NCI-H510A (cell line): ENCODE measurements at regions not wholly inside any gene's neighbourhood (a gene's known extent, or its start where the extent isn't known, plus 50 kb on each side); places are given as distances from the start of the nearest gene placed in this dataset.
A peak's percentile ranks its signal among the peaks of the same experiment; 100 is the strongest.

Experiments
- DNase-seq: peaks from one replicate; lab custom pipeline; 2025; lab: John Stamatoyannopoulos, UW

DNA sequence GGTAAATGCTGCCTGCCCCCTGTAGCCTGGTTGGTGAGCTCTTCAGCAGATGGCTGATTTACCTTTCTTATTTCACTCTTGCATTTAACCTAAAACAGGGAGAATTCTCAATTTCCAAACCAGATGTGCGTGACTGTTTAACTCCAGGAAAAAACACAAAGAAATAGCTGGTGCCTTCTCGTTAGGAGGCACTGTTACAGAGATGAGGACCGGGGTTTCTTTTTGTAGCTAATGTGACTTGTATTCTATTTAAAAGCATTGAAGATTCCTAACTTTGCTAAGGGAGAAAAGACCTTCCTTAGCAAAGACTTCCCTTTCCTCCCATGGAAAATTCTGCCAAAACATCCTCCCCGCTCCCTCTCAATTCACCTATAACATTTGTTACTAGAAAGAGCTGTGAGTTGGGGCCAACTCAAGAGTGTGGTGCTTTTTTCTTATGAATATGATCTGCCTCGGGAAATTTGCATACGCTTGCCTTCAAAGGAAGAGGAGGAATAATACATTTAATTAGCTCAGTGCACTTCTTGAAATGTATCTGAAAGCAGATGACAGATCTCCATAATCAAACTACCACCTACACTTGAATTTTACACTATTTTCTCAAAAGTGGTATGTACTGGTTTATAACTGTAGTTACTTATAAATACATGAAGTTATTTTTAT is 102.0 kb upstream of the ARID2 start:
- DNase-seq, result no peak

DNA sequence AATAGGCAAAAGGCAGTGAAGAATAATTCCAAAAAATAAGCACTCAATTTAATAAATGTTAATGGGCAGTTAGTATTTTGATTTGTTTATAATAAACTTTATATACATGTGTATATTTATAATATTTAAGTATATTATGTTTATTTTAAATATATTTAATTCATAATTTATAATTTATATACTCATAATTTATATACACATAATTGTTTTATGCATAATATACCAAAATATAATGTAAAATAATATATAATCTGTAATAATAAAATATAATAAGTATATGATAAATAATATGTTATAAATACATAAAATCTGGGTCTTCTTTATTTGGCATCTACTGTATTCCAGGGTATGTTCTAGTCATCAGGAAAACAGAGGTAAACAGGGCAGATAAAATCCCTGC is 100.2 kb upstream of the ARID2 start:
- no peak for DNase-seq

DNA sequence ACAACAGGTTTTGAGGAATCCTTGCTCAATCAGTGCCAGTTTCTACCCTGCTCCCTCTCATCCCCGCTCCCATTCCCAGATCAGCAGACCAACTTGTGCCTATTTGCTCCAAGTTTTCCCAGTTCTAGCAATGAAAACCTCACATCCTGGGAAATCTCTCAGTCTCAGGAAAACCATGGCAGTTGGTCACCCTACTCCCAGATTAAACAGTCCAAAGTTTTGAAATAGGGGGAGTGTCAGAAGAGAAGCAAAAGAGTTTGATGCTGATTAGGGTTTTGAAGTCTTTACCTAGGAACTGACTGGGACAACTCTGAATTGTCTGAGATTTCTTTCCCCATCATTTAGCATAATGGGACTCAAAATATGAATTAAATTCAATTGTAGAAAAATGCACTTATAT is 95.8 kb upstream of the ARID2 start:
- DNase-seq, result no peak

DNA sequence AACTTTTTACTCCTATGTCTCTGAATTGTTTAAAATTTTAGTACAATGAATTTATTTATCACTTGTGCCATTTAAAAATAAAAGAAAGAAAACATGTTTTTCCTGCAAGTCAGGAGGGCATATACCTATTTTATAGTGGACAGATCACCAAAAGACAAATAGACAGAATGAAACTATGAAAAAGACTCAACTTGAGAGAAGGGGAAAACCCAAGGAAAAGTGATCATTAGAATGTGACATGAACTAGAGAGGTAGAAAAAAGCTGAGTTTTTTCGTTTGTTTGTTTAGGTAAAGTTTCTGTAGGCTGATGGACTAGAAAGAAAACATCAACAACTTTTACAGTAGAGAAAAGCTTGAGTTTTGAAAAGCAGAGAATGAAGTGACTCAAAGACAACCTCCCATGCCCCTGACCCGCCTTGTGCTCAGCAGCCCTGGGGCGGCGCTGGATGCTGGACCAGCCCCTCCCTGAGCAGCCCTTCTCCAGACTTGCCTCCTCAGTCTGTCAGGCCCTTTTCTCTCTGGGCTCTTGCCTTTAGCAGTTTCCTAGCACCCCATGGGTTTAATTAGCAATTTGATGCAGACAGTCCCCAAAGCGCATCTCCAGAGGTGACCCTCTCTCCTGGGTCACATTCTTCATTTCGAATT is 95.1 kb upstream of the ARID2 start:
- no peak for DNase-seq

DNA sequence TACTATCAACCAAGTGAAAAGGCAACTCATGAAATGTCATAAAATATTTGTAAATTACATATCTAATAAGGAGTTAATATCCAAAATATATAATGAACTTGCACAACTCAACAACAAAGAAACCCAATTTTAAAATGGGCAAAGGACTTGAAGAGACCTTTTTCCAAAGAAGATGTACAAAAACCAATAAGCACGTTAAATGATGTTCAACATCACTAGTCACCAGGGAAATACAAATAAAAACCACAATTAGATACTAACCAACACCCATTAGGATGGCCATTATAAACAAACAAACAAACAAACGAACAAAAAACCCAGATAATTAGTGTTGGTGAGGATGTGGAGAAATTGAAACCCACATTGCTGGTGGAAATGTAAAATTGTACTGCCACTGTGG is 92.3 kb upstream of the ARID2 start:
- no peak for DNase-seq

DNA sequence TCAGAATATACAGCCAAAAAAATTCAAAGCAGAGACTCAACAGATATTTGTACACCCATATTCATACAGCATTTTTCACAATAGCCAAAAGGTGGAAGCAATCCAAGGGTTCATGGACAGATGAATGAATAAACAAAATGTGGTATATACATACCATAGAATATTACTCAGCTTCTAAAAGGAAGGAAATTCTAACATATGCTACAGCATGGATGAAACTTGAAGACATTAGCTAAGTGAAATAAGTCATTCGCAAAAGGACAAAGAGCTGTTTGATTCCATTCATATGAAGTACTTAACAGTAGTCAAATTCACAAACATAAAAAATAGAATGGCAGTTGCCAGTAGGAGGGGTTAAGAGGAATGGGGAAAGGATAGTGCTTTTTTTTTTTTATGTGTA is 91.8 kb upstream of the ARID2 start:
- no peak for DNase-seq

DNA sequence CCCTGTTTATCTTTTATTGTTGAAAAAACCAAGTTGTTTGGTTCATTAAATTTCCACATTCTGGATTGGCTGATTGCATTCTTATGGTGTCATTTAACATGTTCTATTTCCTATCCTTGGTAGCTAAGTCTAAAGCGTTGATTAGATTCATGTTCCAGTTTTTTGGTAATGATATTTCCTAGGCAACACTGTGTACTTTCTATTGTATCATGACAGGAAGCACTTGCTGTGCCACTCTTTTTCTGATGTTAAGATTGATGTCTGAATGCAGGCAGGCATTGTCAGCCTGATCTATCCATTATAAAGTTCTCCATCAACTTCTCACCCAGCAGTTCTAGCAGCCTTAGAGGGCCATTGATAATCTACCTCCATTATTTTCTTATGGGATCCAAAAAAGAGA is 91.1 kb upstream of the ARID2 start:
- no peak for DNase-seq

DNA sequence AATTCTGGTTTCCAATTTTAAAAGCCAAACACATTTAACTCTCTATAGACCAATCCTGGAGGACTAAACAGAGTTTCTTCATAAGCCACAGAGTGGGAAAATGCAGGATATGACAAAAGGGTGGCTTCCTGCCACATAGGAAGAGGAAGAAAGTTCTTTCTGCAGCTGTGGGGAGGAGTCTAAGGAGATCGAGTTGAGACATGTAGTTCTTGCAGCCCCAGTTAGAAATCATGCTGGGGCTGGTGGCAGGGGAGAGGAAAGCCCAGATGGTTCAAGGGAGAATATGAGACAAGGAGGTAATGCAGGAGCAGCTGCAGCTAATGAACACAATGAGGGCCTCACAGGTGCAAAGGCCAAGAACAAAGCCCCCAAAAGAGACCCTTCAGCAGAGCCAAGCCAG is 85.0 kb upstream of the ARID2 start:
- DNase-seq, result no peak

DNA sequence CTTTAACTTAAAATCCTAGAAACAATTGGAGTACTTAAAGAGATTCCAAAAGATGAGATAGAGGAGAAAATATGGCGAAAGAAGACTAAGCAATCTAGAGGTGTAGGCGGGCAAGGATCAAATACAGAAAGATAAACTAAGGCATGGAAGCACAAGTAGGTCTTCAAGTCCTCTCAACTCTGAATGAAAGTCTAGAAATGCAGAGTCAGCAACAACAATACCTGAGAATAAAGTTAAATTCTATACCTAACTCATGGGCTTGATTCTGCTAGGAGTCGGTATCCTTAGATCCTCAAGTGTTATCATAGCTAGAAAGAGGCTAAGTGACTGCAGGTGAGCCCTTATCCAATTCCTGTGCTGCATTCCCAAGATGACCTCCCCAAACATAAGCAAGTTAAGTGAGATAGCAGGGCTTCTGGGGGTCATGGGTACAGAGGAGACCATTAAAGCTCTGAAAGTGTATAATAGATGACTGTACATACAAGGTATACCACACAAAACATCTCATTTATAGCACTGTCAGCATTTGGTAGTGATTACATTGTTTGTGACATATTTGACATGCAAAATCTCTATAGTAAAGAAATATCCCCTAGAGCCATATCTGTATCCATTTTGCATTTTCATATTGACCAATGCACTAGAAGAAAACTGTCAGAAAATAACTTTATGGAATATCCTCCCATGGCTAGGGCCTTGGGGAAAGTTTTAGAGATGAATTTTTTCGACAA is 82.5 kb upstream of the ARID2 start:
- DNase-seq, result no peak

DNA sequence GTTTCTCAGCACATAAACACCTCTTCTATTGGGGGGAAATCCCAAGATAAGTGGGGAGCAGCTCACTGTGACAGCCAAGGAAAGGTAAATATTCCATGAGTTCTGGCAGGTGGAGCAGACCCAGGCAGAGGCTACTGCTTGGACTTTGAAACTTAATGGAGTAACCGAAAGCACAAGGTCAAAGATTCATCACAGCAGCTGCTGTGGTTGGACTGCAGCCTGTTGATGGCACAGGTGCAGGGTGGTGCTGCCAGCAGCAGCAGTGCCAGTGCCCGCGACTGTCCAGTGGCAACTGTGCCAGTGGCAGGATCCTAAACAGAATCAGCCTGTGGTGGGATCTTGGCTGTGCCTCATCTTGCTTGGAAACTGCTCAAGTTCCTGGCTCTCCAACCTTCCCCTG is 81.4 kb upstream of the ARID2 start:
- DNase-seq, result no peak

DNA sequence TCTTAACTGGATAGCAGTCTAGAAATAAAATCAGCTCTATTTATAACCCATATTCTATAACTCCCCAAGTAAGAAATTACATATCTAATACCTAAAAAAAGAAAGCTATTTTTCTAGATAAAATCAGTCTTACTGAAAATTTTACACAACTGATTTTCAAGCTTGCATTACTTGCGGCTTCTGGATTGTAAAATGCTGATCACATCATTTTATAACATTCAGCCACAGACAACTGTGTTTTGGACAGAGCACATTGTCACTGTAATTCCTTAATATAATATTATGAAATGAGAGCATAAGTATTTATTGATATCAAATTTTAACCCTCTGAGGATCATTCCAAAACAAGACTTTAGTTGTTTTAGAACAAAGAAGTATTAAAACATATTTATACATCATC is 78.5 kb upstream of the ARID2 start:
- DNase-seq, result no peak

DNA sequence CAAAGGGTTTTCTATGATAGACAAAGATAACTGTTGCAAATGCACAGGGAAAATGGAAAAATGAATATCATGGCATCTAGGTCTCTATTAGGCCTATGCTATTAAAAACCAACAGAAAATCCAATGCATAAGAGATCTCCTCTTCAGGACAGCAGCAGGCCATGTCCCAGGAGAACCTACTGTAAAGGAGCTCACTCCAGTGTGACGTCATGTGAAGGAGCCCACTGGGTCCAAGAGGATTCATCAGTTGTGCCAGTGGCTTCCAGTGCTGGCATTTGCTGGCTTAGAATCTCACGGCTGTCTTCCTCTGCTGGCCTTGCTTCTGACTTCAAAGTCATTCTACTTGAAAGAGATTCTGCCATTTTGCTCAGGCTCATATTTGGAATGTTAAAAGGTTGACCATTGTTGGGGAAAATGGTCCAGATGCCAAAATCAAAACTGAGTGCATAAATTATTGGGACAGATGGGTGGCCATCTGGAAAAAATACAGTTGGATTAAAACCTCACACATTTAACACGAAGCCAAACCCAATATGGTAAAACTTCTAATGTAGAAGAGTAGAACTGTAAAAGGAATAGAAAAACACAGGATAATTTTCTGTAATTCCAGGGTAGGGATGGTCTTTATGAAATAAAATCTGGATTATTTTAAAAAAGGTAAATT is 75.4 kb upstream of the ARID2 start:
- DNase-seq, result no peak

DNA sequence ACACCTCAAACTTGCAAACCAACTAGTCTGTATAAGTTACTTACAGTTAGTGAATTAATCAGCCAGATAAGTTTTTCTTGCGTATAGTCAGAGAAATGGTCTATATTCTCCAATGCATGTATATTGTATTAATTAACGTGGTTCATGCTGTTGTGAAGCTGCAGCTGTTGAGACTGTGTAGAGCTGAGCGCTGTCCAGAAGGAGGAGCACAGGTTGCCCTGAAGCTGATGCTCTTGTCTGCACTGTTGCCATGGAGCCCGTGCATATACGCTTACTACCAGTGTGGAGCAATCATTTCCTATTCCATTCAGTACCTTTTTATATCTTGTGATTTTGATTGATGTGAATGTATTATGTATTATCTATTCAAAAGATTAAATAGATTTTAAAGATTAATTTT is 74.3 kb upstream of the ARID2 start:
- peak; percentile 30 for DNase-seq

DNA sequence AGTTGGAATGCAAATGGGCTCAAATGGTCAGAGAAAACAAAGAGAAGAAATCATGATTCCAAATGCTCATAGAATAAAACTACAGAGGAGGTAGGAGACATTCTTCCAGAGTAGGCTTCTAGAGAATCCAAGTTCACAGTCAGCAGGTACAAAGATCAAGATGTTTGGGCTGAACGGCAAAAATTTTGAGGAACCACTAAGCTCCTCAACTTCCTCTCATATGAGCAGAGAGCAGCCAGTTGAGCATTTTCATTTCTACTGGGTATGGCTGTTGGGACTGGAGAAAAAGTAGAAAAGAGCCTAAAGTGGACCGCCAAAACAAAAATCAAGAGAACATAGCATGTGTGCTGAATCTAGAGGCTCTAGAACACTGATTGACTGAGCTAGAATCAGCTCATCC is 73.8 kb upstream of the ARID2 start:
- DNase-seq, result no peak

DNA sequence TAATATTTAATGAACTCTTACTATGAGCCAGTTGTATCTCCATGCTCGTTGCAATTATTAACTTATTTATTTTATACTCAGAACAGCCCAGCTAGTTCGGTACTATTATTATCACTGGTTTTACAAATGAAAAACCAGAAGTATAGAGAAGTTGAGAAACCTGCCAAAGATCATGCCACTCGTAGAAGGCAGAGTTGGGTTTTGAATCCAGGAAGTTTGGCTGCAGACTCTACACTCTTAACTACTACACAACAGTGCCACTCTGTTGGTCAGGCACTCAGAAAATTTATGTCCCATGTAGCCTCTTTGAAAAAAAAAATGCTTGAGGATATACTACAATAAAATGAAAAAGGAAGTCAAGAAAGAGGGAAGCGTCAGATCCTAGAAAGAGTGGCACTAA is 71.5 kb upstream of the ARID2 start:
- DNase-seq, result no peak

DNA sequence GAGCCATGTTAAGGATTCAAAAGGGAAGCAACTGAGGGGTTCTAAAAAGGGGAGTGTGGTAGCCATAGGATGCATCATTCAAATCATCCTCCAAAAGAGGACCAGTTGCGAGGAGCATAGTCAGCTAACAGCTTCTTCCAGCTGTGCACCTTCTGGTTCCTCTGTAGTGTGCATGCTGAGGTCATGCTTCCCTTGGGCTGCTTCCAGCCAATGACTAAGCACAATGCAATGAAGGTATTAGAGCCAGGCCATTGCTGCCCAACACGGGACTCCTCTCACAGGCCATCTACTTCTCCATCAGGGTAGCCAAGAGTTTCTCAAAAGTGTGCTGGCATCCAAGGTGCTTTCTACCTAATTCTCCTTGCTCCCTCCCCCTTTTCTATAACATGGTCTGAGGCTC is 69.2 kb upstream of the ARID2 start:
- no peak for DNase-seq

DNA sequence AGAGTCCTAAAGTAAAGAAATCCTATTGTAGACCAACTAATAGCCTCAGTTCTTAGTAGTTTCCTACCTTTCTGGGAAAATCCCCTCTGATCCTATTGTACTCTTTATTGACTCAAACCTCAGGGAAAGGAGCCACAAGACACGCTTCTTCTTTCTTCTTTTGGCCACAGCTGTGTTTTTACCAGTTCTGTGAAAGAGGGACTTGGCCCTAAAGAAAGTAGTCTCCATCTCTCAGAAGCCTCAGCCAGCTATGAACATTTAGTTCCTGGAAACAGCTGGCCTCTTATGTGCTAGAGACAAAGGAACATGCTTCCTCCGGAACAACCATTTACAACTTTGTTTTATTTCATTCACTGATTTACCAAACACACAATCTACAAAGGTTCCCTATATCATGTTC is 66.1 kb upstream of the ARID2 start:
- DNase-seq, result no peak

DNA sequence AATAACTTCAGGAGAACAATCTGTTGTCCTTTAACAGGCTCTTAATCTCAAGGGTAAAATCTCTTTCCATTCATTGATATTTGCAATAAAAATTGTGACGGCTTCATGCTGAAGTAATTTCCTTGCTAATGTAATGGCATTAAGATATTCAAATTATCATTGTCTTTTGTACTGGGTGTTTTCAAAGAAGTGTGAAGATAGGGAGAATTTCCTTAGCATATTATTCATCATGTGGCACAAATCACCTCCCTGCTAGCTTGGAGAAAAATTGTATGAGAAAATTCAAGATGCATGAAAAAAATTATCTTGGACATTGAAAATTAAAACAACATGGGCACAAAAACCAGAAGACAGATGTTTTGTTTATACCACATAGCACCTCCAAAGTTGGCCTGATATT is 63.6 kb upstream of the ARID2 start:
- no peak for DNase-seq

DNA sequence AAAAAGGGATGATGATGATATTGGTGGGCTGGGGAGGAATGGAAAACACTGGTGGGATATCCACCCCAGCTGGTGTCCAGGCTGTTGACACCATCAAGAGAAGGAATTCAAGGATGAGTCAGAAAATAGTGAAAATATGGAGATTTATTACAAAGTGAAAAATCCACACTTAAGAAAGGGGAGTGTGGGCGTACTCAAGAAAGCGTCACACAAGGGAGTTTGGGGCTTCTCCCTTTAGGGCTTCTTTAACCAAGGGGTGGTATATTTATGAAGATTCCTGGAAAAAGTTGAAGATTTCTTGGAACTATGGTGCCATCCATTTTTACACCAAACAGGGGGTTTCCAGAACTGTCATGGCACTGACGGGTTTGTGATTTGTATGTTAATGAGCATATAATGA is 63.1 kb upstream of the ARID2 start:
- DNase-seq, result no peak

DNA sequence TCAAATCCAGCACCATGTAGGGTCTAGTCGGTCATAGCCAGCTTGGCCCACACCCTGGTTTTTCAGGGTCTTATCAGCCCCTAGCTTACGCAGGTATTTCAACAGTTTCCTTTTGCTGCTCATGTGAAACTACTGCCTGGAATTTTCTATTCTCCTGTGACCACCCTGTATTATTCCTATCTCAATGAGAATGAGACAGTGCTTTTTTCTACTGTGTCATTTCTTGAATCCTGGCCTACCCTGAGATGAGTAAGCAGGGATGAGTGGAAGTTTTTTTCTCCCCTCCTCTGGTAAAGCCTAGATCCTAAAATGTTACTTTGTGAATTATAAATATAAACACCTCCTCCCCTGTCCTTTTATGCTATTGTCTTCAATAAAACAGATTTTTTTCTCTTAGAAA is 62.7 kb upstream of the ARID2 start:
- DNase-seq, result no peak

DNA sequence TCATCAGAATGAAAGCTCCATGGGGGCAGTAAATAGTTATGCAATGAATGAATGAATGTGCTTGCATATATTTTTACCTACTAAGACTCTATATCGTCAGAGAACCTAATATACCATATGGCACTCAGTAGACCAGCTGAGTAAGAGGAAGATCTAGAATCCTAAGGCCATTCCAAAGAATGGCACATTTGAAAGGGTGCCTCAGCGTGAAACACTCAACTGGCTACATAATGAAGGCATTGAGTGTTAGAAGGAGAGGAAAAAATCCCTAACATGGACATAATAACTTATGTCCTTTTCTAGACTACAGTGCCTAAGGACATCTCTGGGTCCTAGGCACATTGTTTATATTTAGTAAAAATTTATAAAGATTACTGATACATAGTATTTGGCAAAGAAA is 61.7 kb upstream of the ARID2 start:
- DNase-seq, result no peak

DNA sequence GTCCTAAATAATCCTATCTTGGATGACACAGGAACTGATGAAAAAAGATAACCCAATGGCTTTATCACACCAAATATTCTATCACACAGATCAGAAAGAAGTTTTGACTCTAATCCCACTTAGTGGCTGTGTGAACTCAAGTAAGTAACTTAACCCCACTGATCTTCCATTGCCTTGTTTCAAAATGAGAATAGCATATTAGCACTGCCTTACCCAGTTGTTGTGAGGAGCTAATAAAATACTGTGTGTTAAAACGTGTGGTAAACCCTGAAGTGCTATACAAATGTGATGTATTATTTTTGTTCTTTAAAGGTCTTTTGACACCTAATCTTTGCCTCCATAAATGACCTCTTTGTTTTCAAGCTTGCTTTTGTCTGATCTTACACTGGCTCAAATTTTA is 60.9 kb upstream of the ARID2 start:
- no peak for DNase-seq

DNA sequence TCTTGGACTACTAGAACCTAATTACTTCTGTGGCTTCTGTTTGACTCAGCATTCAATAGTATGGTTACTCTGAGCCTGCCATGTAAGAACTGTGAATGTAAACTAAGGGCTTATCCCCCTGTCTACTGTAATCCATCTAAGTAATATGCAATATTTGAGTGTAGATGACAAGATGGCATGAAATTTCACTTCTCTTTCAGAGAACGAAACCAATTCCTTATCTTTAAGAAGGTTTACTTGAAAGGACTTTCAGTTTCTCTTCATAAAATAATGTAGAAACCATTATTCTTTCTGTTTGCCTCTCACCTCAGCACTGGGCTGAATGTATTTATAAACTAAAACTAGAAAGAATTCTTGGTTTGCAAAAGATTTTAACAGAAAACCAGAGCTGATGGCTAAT is 60.4 kb upstream of the ARID2 start:
- no peak for DNase-seq
